ENCODE measurements at regions not wholly inside any gene's neighbourhood (a gene's known extent, or its start where the extent isn't known, plus 50 kb on each side); places are given as distances from the start of the nearest gene placed in this dataset.
A peak's percentile ranks its signal among the peaks of the same experiment; 100 is the strongest.

GRCh38 chr11:130638624-130639023 lies 190.2 kb downstream of the ADAMTS15 start:
- no peak for TF ChIP-seq CTCF (IDR thresholded peaks at IDR 0.05)
- no peak for TF ChIP-seq EP300 (IDR thresholded peaks at IDR 0.05)
- no peak for TF ChIP-seq POLR2A (IDR thresholded peaks at IDR 0.05)
- Histone ChIP-seq H3K9me3 (no peaks in the 10 kb centered on the region), H3K4me3 (no peak overlapping the region), H3K27ac (peak overlapping the region in 1 of 4 donors; percentile 43), H3K4me1 (peaks cover 0 to 30% (median 0%) of the 10 kb centered on the region in 4 donors), H3K27me3 (no peaks in the 10 kb centered on the region), H3K36me3 (no peaks in the 10 kb centered on the region)
- WGBS, 2 donors = 70 to 87% methylated on average over 3 of the region's 3 CpGs
- no peak for DNase-seq (ENCODE audit: low spot score in 2 of 2)

- Histone ChIP-seq H3K27me3 (no peaks in the 10 kb centered on the region), H3K9me3 (no peaks in the 10 kb centered on the region), H3K4me1 (peaks cover 0 to 26% (median under 1%) of the 10 kb centered on the region in 4 donors), H3K36me3 (no peaks in the 10 kb centered on the region), H3K4me3 (no peak overlapping the region), H3K27ac (peak overlapping the region in 1 of 4 donors; percentile 21)
- TF ChIP-seq POLR2A (IDR thresholded peaks at IDR 0.05) (no peak), EP300 (IDR thresholded peaks at IDR 0.05) (no peak), CTCF (IDR thresholded peaks at IDR 0.05) (no peak)
- DNase-seq (ENCODE audit: low spot score in 2 of 2) = no peak
- 98 to 99% methylated on average over 2 of the region's 2 CpGs for WGBS, 2 donors
Measured at GRCh38 chr11:130639369-130639768, 190.9 kb downstream of the ADAMTS15 start.

GRCh38 chr11:130640526-130640925 lies 192.1 kb downstream of the ADAMTS15 start:
- H3K9me3 ChIP-seq = no peaks in the 10 kb centered on the region
- H3K4me1 ChIP-seq = peaks cover 0 to 25% (median 4%) of the 10 kb centered on the region in 4 donors
- TF ChIP-seq CTCF (IDR thresholded peaks at IDR 0.05) (no peak), POLR2A (IDR thresholded peaks at IDR 0.05) (no peak), EP300 (IDR thresholded peaks at IDR 0.05) (no peak)
- no peak overlapping the region for H3K4me3 ChIP-seq
- H3K27ac ChIP-seq = no peak overlapping the region
- 93 to 94% methylated on average over 7 of the region's 7 CpGs for WGBS, 2 donors
- H3K27me3 ChIP-seq = no peaks in the 10 kb centered on the region
- no peak for DNase-seq (ENCODE audit: low spot score in 2 of 2)
- no peaks in the 10 kb centered on the region for H3K36me3 ChIP-seq

GRCh38 chr11:130641876-130642275 lies 193.4 kb downstream of the ADAMTS15 start:
- TF ChIP-seq POLR2A (IDR thresholded peaks at IDR 0.05) = no peak
- TF ChIP-seq EP300 (IDR thresholded peaks at IDR 0.05) = no peak
- TF ChIP-seq CTCF (IDR thresholded peaks at IDR 0.05) = no peak
- DNase-seq (ENCODE audit: low spot score in 2 of 2) = peak in 1 of 2 donors; percentile 51
- H3K27me3 ChIP-seq = no peaks in the 10 kb centered on the region
- H3K4me3 ChIP-seq = no peak overlapping the region
- peaks cover 0 to 39% (median 5%) of the 10 kb centered on the region in 4 donors for H3K4me1 ChIP-seq
- H3K36me3 ChIP-seq = no peaks in the 10 kb centered on the region
- H3K27ac ChIP-seq = peak overlapping the region in 1 of 4 donors; percentile 50
- 57 to 67% methylated on average over 3 of the region's 3 CpGs for WGBS, 2 donors
- no peaks in the 10 kb centered on the region for H3K9me3 ChIP-seq

- no peak for DNase-seq (ENCODE audit: low spot score in 2 of 2)
- 62 to 74% methylated on average over 1 of the region's 1 CpG for WGBS, 2 donors
- H3K4me3 ChIP-seq = no peak overlapping the region
- no peaks in the 10 kb centered on the region for H3K9me3 ChIP-seq
- peak overlapping the region in 1 of 4 donors; percentile 3 for H3K27ac ChIP-seq
- no peaks in the 10 kb centered on the region for H3K36me3 ChIP-seq
- H3K27me3 ChIP-seq = no peaks in the 10 kb centered on the region
- H3K4me1 ChIP-seq = peaks cover 0 to 46% (median 7%) of the 10 kb centered on the region in 4 donors
- TF ChIP-seq EP300 (IDR thresholded peaks at IDR 0.05) = no peak
- TF ChIP-seq POLR2A (IDR thresholded peaks at IDR 0.05) = no peak
- no peak for TF ChIP-seq CTCF (IDR thresholded peaks at IDR 0.05)
Measured at GRCh38 chr11:130642994-130643393, 194.5 kb downstream of the ADAMTS15 start.
